B cell (primary cell): ENCODE measurements at regions not wholly inside any gene's neighbourhood (a gene's known extent, or its start where the extent isn't known, plus 50 kb on each side); places are given as distances from the start of the nearest gene placed in this dataset.

Source experiments
- ATAC-seq: fragments of 200-7000 bp; cut with Tn5 transposase; one replicate; pipeline ENCODE4 v1.10.0; 2021; ENCODE audit warnings: low read depth, mild to moderate bottlenecking, moderate number of reproducible peaks, moderate library complexity
- CTCF ChIA-PET: fragments of 350-600 bp; sonication (Branson Sonifier 250); formaldehyde crosslinking; loops from one replicate; lab custom pipeline; 2021; ENCODE audit warnings: antibody characterized with exemption, inconsistent platforms; lab: Charles Lee
- POLR2A ChIA-PET: fragments of 350-600 bp; sonication (Branson Sonifier 250); formaldehyde crosslinking; loops from one replicate; lab custom pipeline; 2021; ENCODE audit warnings: antibody characterized with exemption; lab: Charles Lee
- DNase-seq: peaks from one replicate; pipeline ENCODE4 v3.0.0; 2013
- H2AFZ ChIP-seq: 2 replicates; pipeline ENCODE4 v1.6.1; 2012; ENCODE audit warnings: mild to moderate bottlenecking, low read depth, low read length; ENCODE audit not compliant: insufficient read depth, poor library complexity, severe bottlenecking
- H3K27ac ChIP-seq, 2 donors: 1 replicate in 1 of 2; 2 replicates in 1 of 2; pipeline ENCODE4 v1.5.1; 2012 to 2013; ENCODE audit warnings: low read length in 2 of 2, mild to moderate bottlenecking in 2 of 2, moderate library complexity in 1 of 2
- H3K27me3 ChIP-seq, 4 experiments: fragments of 200-600 bp in 1 of 4; sonication (generic) in 1 of 4; replicated peaks in 1 of 4; 1 replicate in 2 of 4; 2 replicates in 2 of 4; pipeline versions ENCODE4 v1.6.1 to v1.7.0; 2013 to 2016; ENCODE audit warnings: low read length in 3 of 4, mild to moderate bottlenecking in 2 of 4, mixed read lengths in 1 of 4, moderate library complexity in 1 of 4; ENCODE audit not compliant: insufficient read depth in 4 of 4, control insufficient read depth in 3 of 4; ENCODE audit errors: control extremely low read depth in 1 of 4
- H3K36me3 ChIP-seq, 2 experiments: replicated peaks in 1 of 2; 1 replicate in 1 of 2; 2 replicates in 1 of 2; pipeline versions ENCODE4 v1.6.1 to v1.7.1; 2013; ENCODE audit warnings: low read length in 1 of 2; ENCODE audit not compliant: insufficient read depth in 2 of 2, control insufficient read depth in 1 of 2; ENCODE audit errors: control extremely low read depth in 1 of 2, extremely low read depth in 1 of 2
- H3K4me1 ChIP-seq, 2 donors: fragments of 200-600 bp in 1 of 2; sonication (generic) in 1 of 2; 1 replicate in 1 of 2; 2 replicates in 1 of 2; pipeline versions ENCODE4 v1.5.1 to v1.6.1; 2013 to 2017; ENCODE audit warnings: low read length in 2 of 2; ENCODE audit not compliant: control insufficient read depth in 2 of 2, insufficient read depth in 2 of 2
- H3K4me2 ChIP-seq: replicated peaks from 2 replicates; pipeline ENCODE3; 2012; ENCODE audit warnings: mild to moderate bottlenecking, low read depth, low read length; ENCODE audit not compliant: poor library complexity, severe bottlenecking
- H3K4me3 ChIP-seq, 5 experiments: fragments of 200-600 bp in 1 of 5; sonication (generic) in 1 of 5; 1 replicate in 3 of 5; 2 replicates in 2 of 5; pipeline versions ENCODE4 v1.5.1 to v1.7.0; 2011 to 2016; ENCODE audit warnings: low read length in 4 of 5, mild to moderate bottlenecking in 4 of 5, low read depth in 2 of 5, control low read depth in 1 of 5, moderate library complexity in 1 of 5; ENCODE audit not compliant: insufficient read depth in 1 of 5; ENCODE audit errors: control extremely low read depth in 1 of 5, extremely low read depth in 1 of 5
- H3K79me2 ChIP-seq: fragments of 200-600 bp; sonication (generic); one replicate; pipeline ENCODE4 v1.6.0; 2016; ENCODE audit warnings: low read length; ENCODE audit not compliant: control insufficient read depth, insufficient read depth
- H3K9ac ChIP-seq: fragments of 200-600 bp; sonication (generic); 2 replicates; pipeline ENCODE4 v1.6.1; 2017; ENCODE audit warnings: mild to moderate bottlenecking, low read length, moderate library complexity
- H3K9me3 ChIP-seq, 3 donors: one replicate each; pipeline versions ENCODE4 v1.6.1 to v1.7.1; 2013; ENCODE audit warnings: low read length in 2 of 3; ENCODE audit not compliant: control insufficient read depth in 2 of 3, insufficient read depth in 1 of 3; ENCODE audit errors: control extremely low read depth in 1 of 3
- H4K20me1 ChIP-seq: 2 replicates; pipeline ENCODE4 v1.6.0; 2012; ENCODE audit warnings: mild to moderate bottlenecking, low read length; ENCODE audit not compliant: insufficient read depth, control insufficient read depth, poor library complexity, severe bottlenecking
- H3K27ac Mint-ChIP-seq: one replicate; pipeline ENCODE4 v1.8.0; 2021; ENCODE audit warnings: mixed read lengths
- H3K27me3 Mint-ChIP-seq: one replicate; pipeline ENCODE4 v1.8.0; 2021; ENCODE audit warnings: mixed read lengths
- H3K4me1 Mint-ChIP-seq: one replicate; pipeline ENCODE4 v1.8.0; 2021; ENCODE audit warnings: mixed read lengths
- H3K4me3 Mint-ChIP-seq: one replicate; pipeline ENCODE4 v1.8.0; 2021; ENCODE audit warnings: mixed read lengths
- H3K9me3 Mint-ChIP-seq: one replicate; pipeline ENCODE4 v1.8.0; 2022; ENCODE audit warnings: mixed read lengths; ENCODE audit not compliant: insufficient read depth
- EZH2 ChIP-seq: IDR thresholded peaks from 2 replicates; pipeline ENCODE4 v1.6.1; 2012; ENCODE audit warnings: borderline replicate concordance, low read depth, mild to moderate bottlenecking, moderate library complexity, low read length; ENCODE audit not compliant: insufficient read depth, poor library complexity, severe bottlenecking
- WGBS: methylation state at CpG from one replicate; pipeline ENCODE4 v1.1.5; 2013; ENCODE audit warnings: missing lambda C conversion rate; ENCODE audit not compliant: insufficient coverage; 5-methylcytosine and 5-hydroxymethylcytosine counted together
- intact Hi-C: fragments of 100-400 bp; cut with micrococcal nuclease; formaldehyde crosslinking; loops from one replicate; pipeline ENCODE4 v1.10.0; 2022
- TF ChIP-seq, protein P1 (sequence below): fragments of 200-600 bp; IDR thresholded peaks from one replicate; pipeline ENCODE4 v1.8.0; 2022; ENCODE audit warnings: antibody characterized with exemption, mild to moderate bottlenecking

DNA sequence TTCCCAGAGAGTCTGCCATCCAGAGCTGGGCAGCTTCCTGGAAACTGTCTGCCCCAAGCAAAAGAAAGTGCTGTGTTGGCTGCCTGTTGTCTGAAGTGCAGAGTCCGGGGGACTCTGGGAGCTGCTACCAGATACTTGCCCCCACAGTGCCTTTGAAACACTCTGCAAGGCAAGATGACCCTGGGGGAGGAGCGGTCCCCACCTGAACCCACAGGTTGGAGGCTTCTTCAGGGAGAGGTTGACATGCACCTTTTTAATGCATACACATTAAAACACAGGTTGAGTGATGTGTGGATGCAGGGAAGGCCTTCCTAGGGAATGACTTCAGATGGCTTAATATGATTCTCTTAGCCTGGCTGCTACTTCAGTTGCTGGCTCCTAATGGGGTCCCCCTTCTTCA lies 479.5 kb downstream of the ZNF536 start:
- H3K9me3 Mint-ChIP-seq, result peaks cover 3% of the 10 kb centered on the region
- intact Hi-C loops, result no loop called here
- no peak overlapping the region for H3K4me3 Mint-ChIP-seq
- H3K79me2 ChIP-seq, result no peaks in the 10 kb centered on the region
- no peak overlapping the region for H3K27ac ChIP-seq
- no peaks in the 10 kb centered on the region for H3K36me3 ChIP-seq
- peaks cover 0 to 9% (median 0%) of the 10 kb centered on the region in 3 donors for H3K9me3 ChIP-seq
- no peak overlapping the region for H3K4me2 ChIP-seq
- no peak overlapping the region for H3K27ac Mint-ChIP-seq
- no peaks in the 10 kb centered on the region for H4K20me1 ChIP-seq
- no peak overlapping the region for H3K4me3 ChIP-seq
- ChIA-PET CTCF (no interaction called here), POLR2A (no interaction called here)
- no peaks in the 10 kb centered on the region for H3K4me1 ChIP-seq
- H3K27me3 Mint-ChIP-seq, result no peaks in the 10 kb centered on the region
- no peak overlapping the region for H3K9ac ChIP-seq
- H3K4me1 Mint-ChIP-seq, result no peaks in the 10 kb centered on the region
- no peaks in the 10 kb centered on the region for H3K27me3 ChIP-seq
- no peak for DNase-seq
- no peak overlapping the region for H2AFZ ChIP-seq
- 100% methylated on average over 1 of the region's 2 CpGs for WGBS
- no peak for ATAC-seq
- TF ChIP-seq EZH2, result no peak
- TF ChIP-seq, protein P1, sequence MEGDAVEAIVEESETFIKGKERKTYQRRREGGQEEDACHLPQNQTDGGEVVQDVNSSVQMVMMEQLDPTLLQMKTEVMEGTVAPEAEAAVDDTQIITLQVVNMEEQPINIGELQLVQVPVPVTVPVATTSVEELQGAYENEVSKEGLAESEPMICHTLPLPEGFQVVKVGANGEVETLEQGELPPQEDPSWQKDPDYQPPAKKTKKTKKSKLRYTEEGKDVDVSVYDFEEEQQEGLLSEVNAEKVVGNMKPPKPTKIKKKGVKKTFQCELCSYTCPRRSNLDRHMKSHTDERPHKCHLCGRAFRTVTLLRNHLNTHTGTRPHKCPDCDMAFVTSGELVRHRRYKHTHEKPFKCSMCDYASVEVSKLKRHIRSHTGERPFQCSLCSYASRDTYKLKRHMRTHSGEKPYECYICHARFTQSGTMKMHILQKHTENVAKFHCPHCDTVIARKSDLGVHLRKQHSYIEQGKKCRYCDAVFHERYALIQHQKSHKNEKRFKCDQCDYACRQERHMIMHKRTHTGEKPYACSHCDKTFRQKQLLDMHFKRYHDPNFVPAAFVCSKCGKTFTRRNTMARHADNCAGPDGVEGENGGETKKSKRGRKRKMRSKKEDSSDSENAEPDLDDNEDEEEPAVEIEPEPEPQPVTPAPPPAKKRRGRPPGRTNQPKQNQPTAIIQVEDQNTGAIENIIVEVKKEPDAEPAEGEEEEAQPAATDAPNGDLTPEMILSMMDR, result no peak

DNA sequence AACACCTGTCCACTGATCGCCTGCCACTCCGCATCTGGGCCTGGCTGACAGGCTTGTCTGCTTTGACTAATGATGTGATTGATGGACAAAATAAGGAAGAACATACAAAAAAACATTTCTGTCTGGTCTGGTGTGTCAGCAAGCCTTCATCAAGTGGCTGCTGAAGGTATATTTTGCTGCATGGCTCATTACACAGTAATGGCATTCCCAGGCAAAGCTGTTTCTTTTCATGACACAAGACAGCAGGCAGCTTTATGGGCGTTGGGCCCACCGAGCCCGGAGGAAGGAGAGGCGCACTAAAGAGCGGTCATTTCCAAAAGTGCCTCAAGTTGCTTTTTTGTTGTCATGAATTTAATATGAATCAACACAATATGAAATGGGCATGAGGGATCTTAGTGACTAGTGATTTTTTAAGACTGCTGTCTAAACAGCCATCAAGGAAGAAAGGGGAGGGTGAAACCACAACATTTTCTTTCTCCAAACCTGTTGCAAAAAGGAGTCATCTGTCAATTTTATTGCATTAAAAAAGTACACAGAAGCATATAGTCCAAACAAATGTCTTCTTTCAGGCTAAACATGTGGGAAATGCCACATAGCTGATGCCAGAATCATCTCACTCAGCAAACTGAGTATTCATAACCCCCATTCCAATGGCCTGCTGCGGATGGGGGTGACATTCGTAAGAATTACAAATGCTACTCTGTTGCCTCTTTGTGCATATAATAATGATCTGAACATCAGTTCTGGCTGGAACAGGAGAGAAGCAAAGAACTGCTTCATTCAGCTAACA lies 476.6 kb downstream of the ZNF536 start:
- H3K4me2 ChIP-seq, result no peak overlapping the region
- H3K4me3 ChIP-seq, result no peak overlapping the region
- H3K9me3 ChIP-seq, result peaks cover 0 to 8% (median 0%) of the 10 kb centered on the region in 3 donors
- Mint-ChIP-seq H3K27me3 (no peaks in the 10 kb centered on the region), H3K4me1 (no peaks in the 10 kb centered on the region), H3K27ac (no peak overlapping the region), H3K4me3 (no peak overlapping the region), H3K9me3 (peaks cover 3% of the 10 kb centered on the region)
- TF ChIP-seq, protein P1, result no peak
- TF ChIP-seq EZH2, result no peak
- DNase-seq (no peak), ATAC-seq (no peak)
- intact Hi-C loops, result no loop called here
- no peaks in the 10 kb centered on the region for H3K27me3 ChIP-seq
- ChIA-PET CTCF (no interaction called here), POLR2A (no interaction called here)
- WGBS, result 50% methylated on average over 1 of the region's 9 CpGs
- no peak overlapping the region for H2AFZ ChIP-seq
- H3K36me3 ChIP-seq, result no peaks in the 10 kb centered on the region
- no peaks in the 10 kb centered on the region for H4K20me1 ChIP-seq
- no peak overlapping the region for H3K27ac ChIP-seq
- no peaks in the 10 kb centered on the region for H3K79me2 ChIP-seq
- no peak overlapping the region for H3K9ac ChIP-seq
- H3K4me1 ChIP-seq, result no peaks in the 10 kb centered on the region
